HepG2 (cell line): ENCODE measurements at regions not wholly inside any gene's neighbourhood (a gene's known extent, or its start where the extent isn't known, plus 50 kb on each side); places are given as distances from the start of the nearest gene placed in this dataset.

Experiments
- ARNT2 ChIP-seq: sonication (generic); formaldehyde crosslinking; IDR thresholded peaks from 2 replicates; pipeline ENCODE4 v1.8.0; 2022; ENCODE audit warnings: mild to moderate bottlenecking, low read depth, missing genetic modification reagents, moderate library complexity
- ATF1 ChIP-seq: IDR thresholded peaks from 2 replicates; pipeline ENCODE4 v1.6.1; 2016; ENCODE audit warnings: mild to moderate bottlenecking, control low read depth
- ATF7 ChIP-seq, 2 experiments: fragments of 450-650 bp in 1 of 2; sonication (generic) in 1 of 2; formaldehyde crosslinking in 1 of 2; IDR thresholded peaks; 2 replicates each; pipeline versions ENCODE4 v1.4.0 to v1.6.1; 2016 to 2020; ENCODE audit warnings: antibody characterized with exemption in 1 of 2, mild to moderate bottlenecking in 1 of 2, missing genetic modification reagents in 1 of 2
- BHLHE40 ChIP-seq: IDR thresholded peaks from 2 replicates; pipeline ENCODE4 v1.6.1; 2011; ENCODE audit warnings: low read length, improper control_type of control experiment
- CBFB ChIP-seq: sonication (generic); formaldehyde crosslinking; IDR thresholded peaks from 2 replicates; pipeline ENCODE4 v1.4.0; 2020; ENCODE audit warnings: missing genetic modification reagents
- DMTF1 ChIP-seq: sonication (generic); formaldehyde crosslinking; IDR thresholded peaks from 2 replicates; pipeline ENCODE4 v1.4.0; 2020; ENCODE audit warnings: mild to moderate bottlenecking, missing genetic modification reagents
- HES4 ChIP-seq: sonication (generic); formaldehyde crosslinking; IDR thresholded peaks from 2 replicates; pipeline ENCODE4 v1.9.0; 2021; ENCODE audit warnings: mild to moderate bottlenecking, missing genetic modification reagents, borderline replicate concordance
- HOXA9 ChIP-seq: sonication (generic); formaldehyde crosslinking; IDR thresholded peaks from 2 replicates; pipeline ENCODE4 v1.8.1; 2022; ENCODE audit warnings: missing genetic modification reagents, mild to moderate bottlenecking, moderate library complexity, borderline replicate concordance
- PCBP2 ChIP-seq: fragments of 200-400 bp; formaldehyde crosslinking; optimal IDR thresholded peaks from 2 replicates; pipeline ENCODE3; 2018; ENCODE audit warnings: low read length, low read depth; ENCODE audit not compliant: poor library complexity, severe bottlenecking
- PRDM15 ChIP-seq: sonication (generic); formaldehyde crosslinking; IDR thresholded peaks from 2 replicates; pipeline ENCODE4 v1.4.0; 2020; ENCODE audit warnings: missing genetic modification reagents
- REL ChIP-seq: sonication (generic); formaldehyde crosslinking; conservative IDR thresholded peaks from 2 replicates; pipeline ENCODE4 v1.8.0; 2022; ENCODE audit warnings: mild to moderate bottlenecking, missing genetic modification reagents, moderate library complexity
- SRY ChIP-seq: sonication (generic); formaldehyde crosslinking; IDR thresholded peaks from 2 replicates; pipeline ENCODE4 v1.8.0; 2022; ENCODE audit warnings: mild to moderate bottlenecking, missing genetic modification reagents
- STAT6 ChIP-seq: sonication (generic); formaldehyde crosslinking; IDR thresholded peaks from 2 replicates; pipeline ENCODE4 v1.4.0; 2020; ENCODE audit warnings: missing genetic modification reagents, mild to moderate bottlenecking, borderline replicate concordance
- U2AF1 ChIP-seq: fragments of 200-400 bp; formaldehyde crosslinking; optimal IDR thresholded peaks from 2 replicates; pipeline ENCODE3; 2017; ENCODE audit warnings: mild to moderate bottlenecking, low read depth, low read length
- ZEB1 ChIP-seq: IDR thresholded peaks from 2 replicates; pipeline ENCODE4 v1.6.1; 2012; ENCODE audit warnings: mild to moderate bottlenecking, low read depth, inconsistent platforms; ENCODE audit not compliant: insufficient replicate concordance
- ZNF275 ChIP-seq: sonication (generic); formaldehyde crosslinking; IDR thresholded peaks from 2 replicates; pipeline ENCODE4 v1.8.0; 2022; ENCODE audit warnings: missing genetic modification reagents, mild to moderate bottlenecking, inconsistent platforms, borderline replicate concordance
- ZNF598 ChIP-seq: sonication (generic); formaldehyde crosslinking; IDR thresholded peaks from 2 replicates; pipeline ENCODE4 v1.5.1; 2020; ENCODE audit warnings: mild to moderate bottlenecking, missing genetic modification reagents, borderline replicate concordance
- ZNF790 ChIP-seq: sonication (generic); formaldehyde crosslinking; IDR thresholded peaks from 2 replicates; pipeline ENCODE4 v1.8.0; 2022; ENCODE audit warnings: missing genetic modification reagents, mild to moderate bottlenecking, borderline replicate concordance

- TF ChIP-seq ARNT2 (CRISPR knock-in tag) = peak; percentile 76; the same call in 1 of the 2 replicates
- TF ChIP-seq ZNF598 (CRISPR knock-in tag) = peak; percentile 83
- peak; percentile 40 for TF ChIP-seq U2AF1
- no peak for TF ChIP-seq REL (CRISPR knock-in tag)
- TF ChIP-seq PCBP2 = no peak
- no peak; the same call in 1 of the 2 replicates for TF ChIP-seq DMTF1 (CRISPR knock-in tag)
- 0 out of 2 replicates have a peak, but pooled peaks have one; percentile 47 for TF ChIP-seq ZNF275
- 0 out of 2 replicates have a peak, but pooled peaks have one; percentile 37 for TF ChIP-seq STAT6 (CRISPR knock-in tag)
- peak; percentile 31 for TF ChIP-seq PRDM15 (CRISPR knock-in tag)
- TF ChIP-seq HES4 (CRISPR knock-in tag) = peak; percentile 77
- peak; percentile 79; the same call in 1 of the 2 replicates for TF ChIP-seq ZNF790 (CRISPR knock-in tag)
- TF ChIP-seq ATF7 (IDR thresholded peaks at IDR 0.05) = no peak
- TF ChIP-seq ATF7 (CRISPR knock-in tag; IDR thresholded peaks at IDR 0.05) = no peak
- TF ChIP-seq BHLHE40 = no peak
- TF ChIP-seq SRY (CRISPR knock-in tag) = peak; percentile 94; the same call in 1 of the 2 replicates
- TF ChIP-seq ATF1 (CRISPR knock-in tag) = no peak
- TF ChIP-seq HOXA9 (CRISPR knock-in tag) = no peak
- TF ChIP-seq ZEB1 = no peak
- 0 out of 2 replicates have a peak, but pooled peaks have one; percentile 45 for TF ChIP-seq CBFB (CRISPR knock-in tag)
Observed at GRCh38 chr2:8625399-8626300, 56.2 kb upstream of the ID2 start (continued).
